Spleen (tissue), 7 donors: ENCODE measurements at regions not wholly inside any gene's neighbourhood (a gene's known extent, or its start where the extent isn't known, plus 50 kb on each side); places are given as distances from the start of the nearest gene placed in this dataset.

ENCODE experiments used
- POLR2A ChIP-seq, 3 donors: fragments of 450-650 bp; IDR thresholded peaks; one replicate each; pipeline ENCODE4 v1.5.1; 2017; ENCODE audit warnings: antibody characterized with exemption in 3 of 3, mild to moderate bottlenecking in 1 of 3
- POLR2AphosphoS5 ChIP-seq, 3 donors: sonication (generic); formaldehyde crosslinking; IDR thresholded peaks; one replicate each; pipeline ENCODE4 v1.5.1; 2017; ENCODE audit warnings: antibody characterized with exemption in 3 of 3
- TF ChIP-seq, protein P1 (sequence below), 11 experiments: fragments of 200-600 bp in 7 of 11; fragments of 450-650 bp in 4 of 11; sonication (generic) in 4 of 11; IDR thresholded peaks in 8 of 11; conservative IDR thresholded peaks in 3 of 11; 1 replicate in 7 of 11; 2 replicates in 4 of 11; pipeline versions ENCODE4 v1.4.0 to v1.8.0; 2016 to 2021; ENCODE audit warnings: antibody characterized with exemption in 11 of 11, inconsistent platforms in 4 of 11, mild to moderate bottlenecking in 1 of 11
- donor health status: DM: no; HTN: no; CAD: no; lungs with moderate emphysema.
- donor health status: DM: no; HTN: no; CAD: no.
- donor health status: DM: no; HTN: no; CAD: no.

DNA sequence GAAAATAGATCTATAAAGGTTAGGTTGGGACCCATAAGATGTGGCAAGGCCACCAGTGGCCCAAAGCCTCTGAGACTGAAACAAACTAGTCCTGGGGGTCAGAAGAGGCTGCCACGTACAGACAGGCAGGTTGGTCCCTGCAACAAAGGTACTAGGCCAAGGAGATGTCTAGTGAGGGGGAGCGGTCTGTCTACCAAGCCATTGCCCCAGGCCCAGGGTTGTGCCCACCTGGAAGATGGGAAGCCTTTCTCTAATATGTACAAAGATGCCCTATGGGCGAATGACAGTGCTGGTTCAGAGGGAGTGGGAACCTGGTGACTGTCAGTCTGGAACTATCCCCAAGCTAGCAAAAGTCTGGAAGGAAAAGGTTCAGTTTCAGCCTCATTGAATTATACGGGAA lies 233.2 kb downstream of the RBM19 start:
- TF ChIP-seq POLR2A (IDR thresholded peaks at IDR 0.05) (no peak), POLR2AphosphoS5 (IDR thresholded peaks at IDR 0.05) (no peak)
- TF ChIP-seq, protein P1, sequence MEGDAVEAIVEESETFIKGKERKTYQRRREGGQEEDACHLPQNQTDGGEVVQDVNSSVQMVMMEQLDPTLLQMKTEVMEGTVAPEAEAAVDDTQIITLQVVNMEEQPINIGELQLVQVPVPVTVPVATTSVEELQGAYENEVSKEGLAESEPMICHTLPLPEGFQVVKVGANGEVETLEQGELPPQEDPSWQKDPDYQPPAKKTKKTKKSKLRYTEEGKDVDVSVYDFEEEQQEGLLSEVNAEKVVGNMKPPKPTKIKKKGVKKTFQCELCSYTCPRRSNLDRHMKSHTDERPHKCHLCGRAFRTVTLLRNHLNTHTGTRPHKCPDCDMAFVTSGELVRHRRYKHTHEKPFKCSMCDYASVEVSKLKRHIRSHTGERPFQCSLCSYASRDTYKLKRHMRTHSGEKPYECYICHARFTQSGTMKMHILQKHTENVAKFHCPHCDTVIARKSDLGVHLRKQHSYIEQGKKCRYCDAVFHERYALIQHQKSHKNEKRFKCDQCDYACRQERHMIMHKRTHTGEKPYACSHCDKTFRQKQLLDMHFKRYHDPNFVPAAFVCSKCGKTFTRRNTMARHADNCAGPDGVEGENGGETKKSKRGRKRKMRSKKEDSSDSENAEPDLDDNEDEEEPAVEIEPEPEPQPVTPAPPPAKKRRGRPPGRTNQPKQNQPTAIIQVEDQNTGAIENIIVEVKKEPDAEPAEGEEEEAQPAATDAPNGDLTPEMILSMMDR (IDR thresholded peaks at IDR 0.05 in 8 of 11, conservative IDR thresholded peaks at IDR 0.05 in 3 of 11) = no peak
